ENCODE measurements at regions not wholly inside any gene's neighbourhood (a gene's known extent, or its start where the extent isn't known, plus 50 kb on each side); places are given as distances from the start of the nearest gene placed in this dataset.

- no peaks in the 10 kb centered on the region for H3K27me3 ChIP-seq (ENCODE audit: control insufficient read depth in 2 of 2, insufficient read depth in 2 of 2, low read length in 2 of 2)
- H2AFZ ChIP-seq (ENCODE audit: low read depth, low read length): no peak overlapping the region
- H3K9ac ChIP-seq (ENCODE audit: insufficient read depth in 1 of 2, low read depth in 2 of 2, low read length in 2 of 2): no peak overlapping the region
- FAIRE-seq (no peak), DNase-seq (ENCODE audit: extremely low read depth in 1 of 4, low spot score in 3 of 4) (no peak), ATAC-seq (no peak)
- POLR2A ChIA-PET: no interaction called here
- no TSS peak for BruUV-seq (replicated peaks)
- no peaks in the 10 kb centered on the region for H3K4me1 ChIP-seq (replicated peaks in 1 of 2; ENCODE audit: control insufficient read depth in 2 of 2, insufficient read depth in 2 of 2, low read length in 2 of 2)
- H3K4me3 ChIP-seq: no peak overlapping the region
- H3K9me1 ChIP-seq (ENCODE audit: control insufficient read depth, insufficient read depth, low read length): no peaks in the 10 kb centered on the region
- CTCF ChIA-PET (ENCODE audit: low intra/inter-chr PET ratio): no interaction called here
- H4K20me1 ChIP-seq (replicated peaks; ENCODE audit: control insufficient read depth, insufficient read depth, low read length): no peaks in the 10 kb centered on the region
- no peaks in the 10 kb centered on the region; the same call in 1 of the 2 replicates for H3K9me3 ChIP-seq (replicated peaks; ENCODE audit: control insufficient read depth, insufficient read depth, low read depth, low read length)
- intact Hi-C loops (cut with micrococcal nuclease): no loop called here
- H3K4me2 ChIP-seq (ENCODE audit: insufficient read depth, low read length): no peak overlapping the region
- TF ChIP-seq MYBL2 (IDR thresholded peaks at IDR 0.05; ENCODE audit: low read depth) (no peak), MYBL2 (CRISPR knock-in tag; IDR thresholded peaks at IDR 0.05; ENCODE audit: borderline replicate concordance) (no peak), MYC (IDR thresholded peaks at IDR 0.05; ENCODE audit: low read depth, low read length) (no peak), MYC (CRISPR knock-in tag; IDR thresholded peaks at IDR 0.05; ENCODE audit: borderline replicate concordance, low read depth) (no peak), ZNF263 (CRISPR knock-in tag; IDR thresholded peaks at IDR 0.05; ENCODE audit: borderline replicate concordance) (no peak), NCOA4 (IDR thresholded peaks at IDR 0.05; ENCODE audit: partially characterized antibody) (no peak), PHB (CRISPR knock-in tag; IDR thresholded peaks at IDR 0.05) (no peak), TEAD1 (CRISPR knock-in tag; IDR thresholded peaks at IDR 0.05) (no peak)
- in situ Hi-C loops (cut with MboI): no loop called here
- 2% methylated on average over 5 of the region's 5 CpGs for WGBS (ENCODE audit: insufficient coverage, low coverage, missing lambda C conversion rate)
- no peaks in the 10 kb centered on the region for H3K79me2 ChIP-seq (ENCODE audit: control insufficient read depth, insufficient read depth, low read length)
- no peaks in the 10 kb centered on the region for H3K36me3 ChIP-seq (ENCODE audit: control insufficient read depth, insufficient read depth, low read length)
- H3K27ac ChIP-seq (ENCODE audit: extremely low read depth, low read depth, low read length): no peak overlapping the region
These were observed 122.6 kb upstream of the CHRM3 start for GRCh38 chr1:239263801-239264200.

- ChIA-PET CTCF (ENCODE audit: low intra/inter-chr PET ratio) (no interaction called here), POLR2A (no interaction called here)
- Histone ChIP-seq H3K4me1 (replicated peaks in 1 of 2; ENCODE audit: control insufficient read depth in 2 of 2, insufficient read depth in 2 of 2, low read length in 2 of 2) (no peaks in the 10 kb centered on the region), H3K27me3 (ENCODE audit: control insufficient read depth in 2 of 2, insufficient read depth in 2 of 2, low read length in 2 of 2) (no peaks in the 10 kb centered on the region), H3K9me1 (ENCODE audit: control insufficient read depth, insufficient read depth, low read length) (no peaks in the 10 kb centered on the region), H3K4me2 (ENCODE audit: insufficient read depth, low read length) (no peak overlapping the region), H3K4me3 (no peak overlapping the region), H3K9ac (ENCODE audit: insufficient read depth in 1 of 2, low read depth in 2 of 2, low read length in 2 of 2) (no peak overlapping the region), H3K27ac (ENCODE audit: extremely low read depth, low read depth, low read length) (no peak overlapping the region), H3K36me3 (ENCODE audit: control insufficient read depth, insufficient read depth, low read length) (no peaks in the 10 kb centered on the region), H3K9me3 (replicated peaks; ENCODE audit: control insufficient read depth, insufficient read depth, low read depth, low read length) (no peaks in the 10 kb centered on the region; the same call in 1 of the 2 replicates), H2AFZ (ENCODE audit: low read depth, low read length) (no peak overlapping the region), H3K79me2 (ENCODE audit: control insufficient read depth, insufficient read depth, low read length) (no peaks in the 10 kb centered on the region), H4K20me1 (replicated peaks; ENCODE audit: control insufficient read depth, insufficient read depth, low read length) (no peaks in the 10 kb centered on the region)
- ATAC-seq (no peak), FAIRE-seq (no peak), DNase-seq (ENCODE audit: extremely low read depth in 1 of 4, low spot score in 3 of 4) (no peak)
- no TSS peak for BruUV-seq (replicated peaks)
- WGBS (ENCODE audit: insufficient coverage, low coverage, missing lambda C conversion rate): 0% methylated on average over 1 of the region's 1 CpG
- TF ChIP-seq GATAD2A (IDR thresholded peaks at IDR 0.05) (no peak), KAT7 (CRISPR knock-in tag; IDR thresholded peaks at IDR 0.05; ENCODE audit: borderline replicate concordance) (no peak)
- in situ Hi-C loops (cut with MboI) (no loop called here), intact Hi-C loops (cut with micrococcal nuclease) (no loop called here)
These were observed 123.8 kb upstream of the CHRM3 start for GRCh38 chr1:239262538-239262937.

Measured in K562 (cell line).